ENCODE measurements at regions not wholly inside any gene's neighbourhood (a gene's known extent, or its start where the extent isn't known, plus 50 kb on each side); places are given as distances from the start of the nearest gene placed in this dataset.

GRCh38 chr5:18829539-18829938, 1158.5 kb downstream of the CDH18 start:
- no peak overlapping the region for H3K4me3 ChIP-seq
- H3K36me3 ChIP-seq, result no peaks in the 10 kb centered on the region
- no peak for DNase-seq (ENCODE audit: extremely low spot score in 2 of 2)
- no peak for TF ChIP-seq POLR2AphosphoS5 (IDR thresholded peaks at IDR 0.05; ENCODE audit: insufficient read depth in 1 of 2, low read depth in 1 of 2)
- TF ChIP-seq CTCF (IDR thresholded peaks at IDR 0.05), result no peak
- no peak for TF ChIP-seq POLR2A (IDR thresholded peaks at IDR 0.05)
- H3K9me3 ChIP-seq, result no peaks in the 10 kb centered on the region
- no peaks in the 10 kb centered on the region for H3K4me1 ChIP-seq
- no peaks in the 10 kb centered on the region for H3K27me3 ChIP-seq
- intact Hi-C loops (cut with DNase I), result no loop called here
- no peak overlapping the region for H3K27ac ChIP-seq

GRCh38 chr5:18850216-18850615, 1137.8 kb downstream of the CDH18 start:
- H3K9me3 ChIP-seq, result no peaks in the 10 kb centered on the region
- no peaks in the 10 kb centered on the region for H3K36me3 ChIP-seq
- no peaks in the 10 kb centered on the region for H3K27me3 ChIP-seq
- H3K4me3 ChIP-seq, result no peak overlapping the region
- DNase-seq (ENCODE audit: extremely low spot score in 2 of 2), result no peak
- H3K27ac ChIP-seq, result no peak overlapping the region
- no peaks in the 10 kb centered on the region for H3K4me1 ChIP-seq
- intact Hi-C loops (cut with DNase I), result no loop called here
- no peak for TF ChIP-seq POLR2AphosphoS5 (IDR thresholded peaks at IDR 0.05; ENCODE audit: insufficient read depth in 1 of 2, low read depth in 1 of 2)

- DNase-seq (ENCODE audit: extremely low spot score in 2 of 2), result no peak
- no peaks in the 10 kb centered on the region for H3K9me3 ChIP-seq
- no peaks in the 10 kb centered on the region for H3K27me3 ChIP-seq
- H3K4me1 ChIP-seq, result no peaks in the 10 kb centered on the region
- intact Hi-C loops (cut with DNase I), result no loop called here
- no peaks in the 10 kb centered on the region for H3K36me3 ChIP-seq
- no peak overlapping the region for H3K27ac ChIP-seq
- no peak overlapping the region for H3K4me3 ChIP-seq
- TF ChIP-seq POLR2AphosphoS5 (IDR thresholded peaks at IDR 0.05; ENCODE audit: insufficient read depth in 1 of 2, low read depth in 1 of 2) (no peak), CTCF (IDR thresholded peaks at IDR 0.05) (no peak), POLR2A (IDR thresholded peaks at IDR 0.05) (no peak)
Measured at GRCh38 chr5:18872978-18873377, 1115.0 kb downstream of the CDH18 start.

GRCh38 chr5:18876565-18876964, 1111.4 kb downstream of the CDH18 start:
- Histone ChIP-seq H3K9me3 (no peaks in the 10 kb centered on the region), H3K27me3 (no peaks in the 10 kb centered on the region), H3K4me1 (no peaks in the 10 kb centered on the region), H3K27ac (no peak overlapping the region), H3K4me3 (no peak overlapping the region), H3K36me3 (no peaks in the 10 kb centered on the region)
- DNase-seq (ENCODE audit: extremely low spot score in 2 of 2), result no peak
- intact Hi-C loops (cut with DNase I), result no loop called here
- no peak for TF ChIP-seq POLR2A (IDR thresholded peaks at IDR 0.05)
- TF ChIP-seq CTCF (IDR thresholded peaks at IDR 0.05), result no peak
- TF ChIP-seq POLR2AphosphoS5 (IDR thresholded peaks at IDR 0.05; ENCODE audit: insufficient read depth in 1 of 2, low read depth in 1 of 2), result no peak

- Histone ChIP-seq H3K27me3 (no peaks in the 10 kb centered on the region), H3K4me3 (no peak overlapping the region), H3K36me3 (no peaks in the 10 kb centered on the region), H3K9me3 (no peaks in the 10 kb centered on the region), H3K27ac (no peak overlapping the region), H3K4me1 (no peaks in the 10 kb centered on the region)
- intact Hi-C loops (cut with DNase I), result no loop called here
- TF ChIP-seq CTCF (IDR thresholded peaks at IDR 0.05), result no peak
- TF ChIP-seq POLR2A (IDR thresholded peaks at IDR 0.05), result no peak
- no peak for TF ChIP-seq POLR2AphosphoS5 (IDR thresholded peaks at IDR 0.05; ENCODE audit: insufficient read depth in 1 of 2, low read depth in 1 of 2)
- no peak for DNase-seq (ENCODE audit: extremely low spot score in 2 of 2)
Measured at GRCh38 chr5:18881615-18882014, 1106.4 kb downstream of the CDH18 start.

GRCh38 chr5:18882154-18882553, 1105.8 kb downstream of the CDH18 start:
- H3K36me3 ChIP-seq, result no peaks in the 10 kb centered on the region

More at GRCh38 chr5:18882154-18882553, 1105.8 kb downstream of the CDH18 start:
- TF ChIP-seq POLR2A (IDR thresholded peaks at IDR 0.05) (no peak), POLR2AphosphoS5 (IDR thresholded peaks at IDR 0.05; ENCODE audit: insufficient read depth in 1 of 2, low read depth in 1 of 2) (no peak), CTCF (IDR thresholded peaks at IDR 0.05) (no peak)
- Histone ChIP-seq H3K4me3 (no peak overlapping the region), H3K27ac (no peak overlapping the region), H3K27me3 (no peaks in the 10 kb centered on the region), H3K4me1 (no peaks in the 10 kb centered on the region), H3K9me3 (no peaks in the 10 kb centered on the region)
- intact Hi-C loops (cut with DNase I), result no loop called here
- DNase-seq (ENCODE audit: extremely low spot score in 2 of 2), result no peak

Measured in vagina (tissue), 2 donors.